ENCODE measurements at regions not wholly inside any gene's neighbourhood (a gene's known extent, or its start where the extent isn't known, plus 50 kb on each side); places are given as distances from the start of the nearest gene placed in this dataset.

DNA sequence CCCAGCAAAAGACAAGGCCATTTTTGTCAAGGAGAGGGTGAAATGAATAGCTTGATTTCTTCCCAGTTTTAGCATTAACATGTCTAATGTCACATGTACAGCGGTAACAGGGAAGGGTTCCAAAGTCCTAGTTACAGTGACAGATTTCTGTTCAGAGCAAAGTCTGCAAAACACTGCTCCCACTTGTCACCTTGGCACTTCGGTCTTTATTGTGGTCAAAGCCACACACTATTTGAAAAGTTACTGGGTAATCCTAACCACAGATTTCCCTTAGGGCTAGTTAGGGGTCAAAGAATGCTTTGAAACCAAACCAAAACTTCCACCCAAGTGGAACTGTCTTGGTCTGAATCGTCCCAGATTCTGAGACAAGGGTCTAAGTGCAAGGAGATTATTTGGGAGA lies 455.6 kb downstream of the HS3ST3B1 start (continued):
- TF ChIP-seq AGO1 (IDR thresholded peaks at IDR 0.05; ENCODE audit: low read depth, low read length, poor library complexity, severe bottlenecking) = no peak
- 0 out of 2 replicates have a peak, but pooled peaks have one; percentile 8 for TF ChIP-seq USF2 (IDR thresholded peaks at IDR 0.05; ENCODE audit: low read depth, low read length)
- no peak for TF ChIP-seq USF2 (CRISPR knock-in tag; IDR thresholded peaks at IDR 0.05; ENCODE audit: borderline replicate concordance)
- peak; percentile 45; the same call in 1 of the 2 replicates for TF ChIP-seq HOMEZ (CRISPR knock-in tag; IDR thresholded peaks at IDR 0.05; ENCODE audit: low read depth)
- no peak for TF ChIP-seq SRSF1 (optimal IDR thresholded peaks at IDR 0.05; ENCODE audit: low read depth, low read length)
- peak; percentile 61 for TF ChIP-seq GATAD2A (CRISPR knock-in tag; IDR thresholded peaks at IDR 0.05)
- TF ChIP-seq FOXA1 (IDR thresholded peaks at IDR 0.05) = no peak
- peak; percentile 34; the same call in 1 of the 2 replicates for TF ChIP-seq FOXA1 (CRISPR knock-in tag; IDR thresholded peaks at IDR 0.05)
- TF ChIP-seq, protein P1, sequence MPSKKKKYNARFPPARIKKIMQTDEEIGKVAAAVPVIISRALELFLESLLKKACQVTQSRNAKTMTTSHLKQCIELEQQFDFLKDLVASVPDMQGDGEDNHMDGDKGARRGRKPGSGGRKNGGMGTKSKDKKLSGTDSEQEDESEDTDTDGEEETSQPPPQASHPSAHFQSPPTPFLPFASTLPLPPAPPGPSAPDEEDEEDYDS (CRISPR knock-in tag; IDR thresholded peaks at IDR 0.05) = no peak
- peak; percentile 81 for TF ChIP-seq NCOR1 (IDR thresholded peaks at IDR 0.05; ENCODE audit: borderline replicate concordance, low read length)
- TF ChIP-seq FOXO1 (CRISPR knock-in tag; IDR thresholded peaks at IDR 0.05) = peak; percentile 29; the same call in 1 of the 2 replicates
- no peak for TF ChIP-seq SPEN (CRISPR knock-in tag; IDR thresholded peaks at IDR 0.05; ENCODE audit: low read depth)
- TF ChIP-seq ZNF891 (CRISPR knock-in tag; IDR thresholded peaks at IDR 0.05) = no peak
- peak; percentile 55; the same call in 1 of the 2 replicates for TF ChIP-seq TFE3 (CRISPR knock-in tag; IDR thresholded peaks at IDR 0.05)
- TF ChIP-seq MIER2 (CRISPR knock-in tag; IDR thresholded peaks at IDR 0.05) = peak; percentile 59; the same call in 1 of the 2 replicates
- TF ChIP-seq ZNF556 (CRISPR knock-in tag; IDR thresholded peaks at IDR 0.05; ENCODE audit: borderline replicate concordance) = peak; percentile 51; the same call in 1 of the 2 replicates
- no peak for TF ChIP-seq NFKB2 (CRISPR knock-in tag; IDR thresholded peaks at IDR 0.05; ENCODE audit: borderline replicate concordance)
- peak; percentile 55; the same call in 1 of the 3 replicates for TF ChIP-seq MXI1 (IDR thresholded peaks at IDR 0.05; ENCODE audit: borderline replicate concordance, low read depth, low read length)
- no peak for TF ChIP-seq ZNF75D (CRISPR knock-in tag; IDR thresholded peaks at IDR 0.05; ENCODE audit: borderline replicate concordance)
- TF ChIP-seq EP300 (IDR thresholded peaks at IDR 0.05; ENCODE audit: low read depth in 2 of 2, low read length in 2 of 2) = peak; percentile 51 to 72; a peak in 2 of 4 replicates
- no peak for TF ChIP-seq EP300 (CRISPR knock-in tag; IDR thresholded peaks at IDR 0.05; ENCODE audit: borderline replicate concordance)
- peak; percentile 34; the same call in 1 of the 2 replicates for TF ChIP-seq MAX (IDR thresholded peaks at IDR 0.05)
- TF ChIP-seq TMF1 (CRISPR knock-in tag; IDR thresholded peaks at IDR 0.05; ENCODE audit: low read depth) = no peak
- TF ChIP-seq TCF7L2 (IDR thresholded peaks at IDR 0.05; ENCODE audit: low read depth, low read length) = no peak; the same call in 1 of the 2 replicates
- TF ChIP-seq ETV5 (CRISPR knock-in tag; IDR thresholded peaks at IDR 0.05; ENCODE audit: borderline replicate concordance) = peak; percentile 37; the same call in 1 of the 2 replicates
- TF ChIP-seq, protein P2, sequence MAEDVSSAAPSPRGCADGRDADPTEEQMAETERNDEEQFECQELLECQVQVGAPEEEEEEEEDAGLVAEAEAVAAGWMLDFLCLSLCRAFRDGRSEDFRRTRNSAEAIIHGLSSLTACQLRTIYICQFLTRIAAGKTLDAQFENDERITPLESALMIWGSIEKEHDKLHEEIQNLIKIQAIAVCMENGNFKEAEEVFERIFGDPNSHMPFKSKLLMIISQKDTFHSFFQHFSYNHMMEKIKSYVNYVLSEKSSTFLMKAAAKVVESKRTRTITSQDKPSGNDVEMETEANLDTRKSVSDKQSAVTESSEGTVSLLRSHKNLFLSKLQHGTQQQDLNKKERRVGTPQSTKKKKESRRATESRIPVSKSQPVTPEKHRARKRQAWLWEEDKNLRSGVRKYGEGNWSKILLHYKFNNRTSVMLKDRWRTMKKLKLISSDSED (CRISPR knock-in tag; IDR thresholded peaks at IDR 0.05) = no peak

Data from HepG2 (cell line).